GM12801 (cell line): ENCODE measurements at regions not wholly inside any gene's neighbourhood (a gene's known extent, or its start where the extent isn't known, plus 50 kb on each side); places are given as distances from the start of the nearest gene placed in this dataset.

ENCODE experiments used
- TF ChIP-seq, protein P1 (sequence below): IDR thresholded peaks from one replicate; pipeline ENCODE4 v1.5.1; 2011; ENCODE audit warnings: control low read depth; ENCODE audit not compliant: insufficient read length; ENCODE audit errors: extremely low read depth

DNA sequence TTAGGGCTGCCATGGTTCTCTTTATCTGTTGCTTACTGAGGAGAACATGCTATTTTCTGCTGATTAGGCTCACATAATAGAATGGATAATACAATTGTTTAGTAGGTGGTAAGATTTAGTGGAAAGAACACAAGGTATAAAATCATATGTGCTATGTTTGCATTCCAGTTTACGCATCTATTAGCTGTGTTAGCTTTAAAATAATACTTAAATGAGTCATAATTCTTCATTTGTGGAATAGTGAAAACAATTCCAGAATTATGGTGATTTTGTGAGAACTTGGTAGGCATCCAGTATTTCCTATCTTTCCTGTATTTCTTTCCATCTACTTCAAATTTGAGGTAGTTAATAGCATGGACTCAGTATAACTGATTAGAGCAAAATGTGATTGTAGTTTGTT is 1585.5 kb upstream of the LRRTM3 start:
- TF ChIP-seq, protein P1, sequence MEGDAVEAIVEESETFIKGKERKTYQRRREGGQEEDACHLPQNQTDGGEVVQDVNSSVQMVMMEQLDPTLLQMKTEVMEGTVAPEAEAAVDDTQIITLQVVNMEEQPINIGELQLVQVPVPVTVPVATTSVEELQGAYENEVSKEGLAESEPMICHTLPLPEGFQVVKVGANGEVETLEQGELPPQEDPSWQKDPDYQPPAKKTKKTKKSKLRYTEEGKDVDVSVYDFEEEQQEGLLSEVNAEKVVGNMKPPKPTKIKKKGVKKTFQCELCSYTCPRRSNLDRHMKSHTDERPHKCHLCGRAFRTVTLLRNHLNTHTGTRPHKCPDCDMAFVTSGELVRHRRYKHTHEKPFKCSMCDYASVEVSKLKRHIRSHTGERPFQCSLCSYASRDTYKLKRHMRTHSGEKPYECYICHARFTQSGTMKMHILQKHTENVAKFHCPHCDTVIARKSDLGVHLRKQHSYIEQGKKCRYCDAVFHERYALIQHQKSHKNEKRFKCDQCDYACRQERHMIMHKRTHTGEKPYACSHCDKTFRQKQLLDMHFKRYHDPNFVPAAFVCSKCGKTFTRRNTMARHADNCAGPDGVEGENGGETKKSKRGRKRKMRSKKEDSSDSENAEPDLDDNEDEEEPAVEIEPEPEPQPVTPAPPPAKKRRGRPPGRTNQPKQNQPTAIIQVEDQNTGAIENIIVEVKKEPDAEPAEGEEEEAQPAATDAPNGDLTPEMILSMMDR: no peak

DNA sequence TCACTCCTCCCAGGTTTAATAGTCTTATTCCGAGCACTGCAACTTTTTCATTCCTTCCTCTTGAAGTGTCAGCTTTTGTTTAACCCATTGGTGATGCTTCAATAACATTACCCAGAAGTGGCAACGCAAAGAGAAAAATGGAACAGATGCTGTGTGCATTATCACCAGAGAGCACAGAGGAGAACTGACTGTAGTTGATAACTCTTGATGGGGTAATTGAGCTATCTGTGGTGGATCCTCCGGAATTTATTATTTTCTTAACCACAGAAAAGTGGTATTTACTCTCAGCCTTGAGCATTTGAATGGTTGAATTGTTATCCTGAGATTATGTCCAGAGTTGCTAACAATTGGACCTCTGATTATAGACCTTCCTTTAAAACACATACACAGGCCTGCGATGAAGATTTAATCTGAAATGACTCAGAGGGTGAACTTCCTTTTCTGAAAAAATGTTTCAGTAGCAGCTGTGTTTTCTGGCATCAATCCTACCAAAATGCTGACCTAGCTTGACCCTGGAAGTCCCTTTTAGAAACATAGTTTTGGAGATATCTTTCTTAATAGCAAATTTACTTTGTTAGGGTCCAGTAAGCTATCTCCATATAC is 1584.4 kb upstream of the LRRTM3 start:
- TF ChIP-seq, protein P1: no peak

DNA sequence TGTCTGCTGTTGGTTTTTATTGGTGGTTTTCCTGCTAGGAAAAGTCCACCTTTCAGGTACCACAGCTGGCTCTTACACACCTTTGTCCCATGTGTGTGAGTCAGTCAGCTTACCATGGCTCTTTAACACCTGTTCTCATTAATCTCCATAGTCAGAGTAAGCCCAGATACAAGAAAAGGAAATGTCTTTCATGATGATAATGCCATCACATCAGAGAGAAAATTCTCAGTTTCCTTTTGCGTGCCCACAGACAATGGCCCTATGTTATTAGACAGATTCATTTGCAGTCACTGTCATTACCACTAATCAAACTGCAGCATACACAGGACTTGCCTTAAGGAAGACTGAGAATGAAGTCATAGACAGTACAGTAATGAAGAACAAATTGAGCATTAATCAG is 1583.6 kb upstream of the LRRTM3 start:
- TF ChIP-seq, protein P1: no peak

DNA sequence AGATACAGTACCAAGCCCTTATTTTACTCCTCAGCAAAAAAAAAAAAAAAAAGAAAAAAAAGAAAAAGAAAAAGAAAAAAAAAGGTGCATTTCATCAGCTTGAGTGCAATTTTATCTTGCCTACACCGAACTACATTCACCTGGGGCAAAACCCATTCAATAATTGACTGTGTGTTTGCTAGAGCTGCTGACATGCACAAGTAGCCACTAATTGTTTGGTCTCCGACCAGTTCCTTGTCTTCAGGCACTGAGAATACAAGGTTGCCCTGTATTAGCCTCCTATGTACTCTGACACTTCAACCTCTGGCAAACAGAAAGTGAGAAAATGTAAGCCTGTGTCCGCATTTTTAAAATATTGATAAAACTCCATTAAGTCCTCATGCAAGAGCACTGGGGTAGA is 1579.4 kb upstream of the LRRTM3 start:
- TF ChIP-seq, protein P1: no peak

DNA sequence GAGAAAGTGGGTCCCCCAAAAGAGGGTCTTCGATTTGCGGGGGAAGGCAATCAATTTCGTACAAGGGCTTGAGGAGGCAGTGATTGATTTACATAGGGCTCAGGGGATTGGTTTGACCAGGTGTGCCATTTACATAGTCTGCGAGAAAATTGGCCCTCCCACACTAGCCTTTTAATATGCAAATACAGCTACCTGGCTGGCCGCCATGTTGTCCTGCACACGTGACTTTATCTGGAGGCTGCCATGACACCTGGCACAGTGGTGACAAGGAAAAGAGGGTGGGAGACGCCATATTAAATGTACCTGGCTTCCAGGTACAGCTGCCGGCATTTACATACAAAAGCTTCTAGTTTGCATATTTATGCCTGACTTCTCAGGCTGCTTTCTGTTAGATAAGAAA is 1577.2 kb upstream of the LRRTM3 start:
- TF ChIP-seq, protein P1: no peak

DNA sequence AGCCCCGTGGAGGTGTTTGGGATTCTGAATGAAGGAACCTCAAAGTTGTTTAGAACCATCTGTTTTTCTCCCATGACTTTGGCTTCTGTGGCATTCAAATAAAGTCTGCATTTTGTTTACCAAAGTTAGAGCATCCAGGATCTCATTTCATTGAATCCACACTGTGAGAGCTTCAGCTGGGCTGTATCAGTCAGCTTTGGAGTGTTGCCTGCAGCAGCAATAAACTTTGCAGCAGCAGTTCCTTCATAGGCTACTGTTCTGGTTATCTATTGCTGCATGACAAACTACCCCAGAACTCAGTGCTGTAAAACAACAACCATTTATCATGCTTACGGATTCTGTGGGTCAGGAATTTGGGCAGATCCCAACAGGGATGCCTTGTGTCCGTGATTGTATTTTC is 1575.2 kb upstream of the LRRTM3 start:
- TF ChIP-seq, protein P1: no peak

DNA sequence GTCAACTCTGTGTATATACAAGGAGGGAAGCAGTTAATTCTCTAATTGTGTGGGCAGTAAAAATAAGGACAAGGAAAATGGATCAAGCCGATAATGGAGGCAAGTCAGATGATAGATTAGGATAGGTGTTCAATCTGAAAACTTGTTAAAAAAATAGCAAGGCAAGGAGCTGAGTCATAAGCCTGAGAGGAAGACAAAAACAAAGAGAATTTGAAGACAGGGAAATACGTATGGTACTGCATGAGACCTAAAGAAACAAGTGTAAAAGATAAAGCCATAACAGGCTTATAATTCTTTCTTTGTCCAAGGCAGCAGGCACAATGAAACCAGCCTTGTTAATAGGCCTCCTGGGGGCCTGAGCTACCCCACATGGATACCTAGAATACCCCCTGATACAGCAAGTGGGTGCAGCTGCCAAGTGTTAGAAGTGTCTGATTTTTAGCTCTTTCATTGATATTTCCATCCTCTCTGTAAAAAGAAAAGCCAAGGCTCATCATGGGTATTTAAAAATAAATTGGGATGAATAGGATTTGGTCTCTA is 1570.6 kb upstream of the LRRTM3 start:
- TF ChIP-seq, protein P1: no peak
